Upper lobe of left lung (tissue), 4 donors: ENCODE measurements at regions not wholly inside any gene's neighbourhood (a gene's known extent, or its start where the extent isn't known, plus 50 kb on each side); places are given as distances from the start of the nearest gene placed in this dataset.

ENCODE experiments used
- POLR2A ChIP-seq, 4 donors: fragments of 450-650 bp; IDR thresholded peaks; one replicate each; pipeline ENCODE4 v1.5.1; 2016 to 2017; ENCODE audit warnings: antibody characterized with exemption in 4 of 4, mild to moderate bottlenecking in 2 of 4
- TF ChIP-seq, protein P1 (sequence below), 6 experiments: fragments of 450-650 bp in 4 of 6; fragments of 200-600 bp in 2 of 6; sonication (generic) in 2 of 6; IDR thresholded peaks; one replicate each; pipeline ENCODE4 v1.5.1; 2016 to 2019; ENCODE audit warnings: antibody characterized with exemption in 6 of 6

DNA sequence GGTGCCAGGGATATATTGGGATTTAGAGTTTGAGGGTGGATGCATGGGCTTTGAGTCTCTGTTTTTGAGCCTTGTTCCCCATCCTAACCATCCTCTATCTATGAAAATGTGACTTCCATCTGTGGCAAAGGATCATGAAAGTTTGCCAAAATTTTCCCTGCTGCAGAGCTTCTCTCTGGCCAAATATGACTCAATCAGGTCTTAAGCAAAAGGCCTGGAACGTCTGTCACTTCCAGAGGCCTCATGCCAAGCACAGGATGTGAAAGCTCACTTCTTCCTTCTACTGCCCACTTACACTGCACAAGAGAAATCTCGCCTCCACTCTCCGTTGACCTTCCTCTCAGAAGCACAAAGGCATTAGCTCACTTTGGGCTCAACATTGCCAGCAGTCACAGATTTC is 696.9 kb upstream of the NRP1 start:
- TF ChIP-seq, protein P1, sequence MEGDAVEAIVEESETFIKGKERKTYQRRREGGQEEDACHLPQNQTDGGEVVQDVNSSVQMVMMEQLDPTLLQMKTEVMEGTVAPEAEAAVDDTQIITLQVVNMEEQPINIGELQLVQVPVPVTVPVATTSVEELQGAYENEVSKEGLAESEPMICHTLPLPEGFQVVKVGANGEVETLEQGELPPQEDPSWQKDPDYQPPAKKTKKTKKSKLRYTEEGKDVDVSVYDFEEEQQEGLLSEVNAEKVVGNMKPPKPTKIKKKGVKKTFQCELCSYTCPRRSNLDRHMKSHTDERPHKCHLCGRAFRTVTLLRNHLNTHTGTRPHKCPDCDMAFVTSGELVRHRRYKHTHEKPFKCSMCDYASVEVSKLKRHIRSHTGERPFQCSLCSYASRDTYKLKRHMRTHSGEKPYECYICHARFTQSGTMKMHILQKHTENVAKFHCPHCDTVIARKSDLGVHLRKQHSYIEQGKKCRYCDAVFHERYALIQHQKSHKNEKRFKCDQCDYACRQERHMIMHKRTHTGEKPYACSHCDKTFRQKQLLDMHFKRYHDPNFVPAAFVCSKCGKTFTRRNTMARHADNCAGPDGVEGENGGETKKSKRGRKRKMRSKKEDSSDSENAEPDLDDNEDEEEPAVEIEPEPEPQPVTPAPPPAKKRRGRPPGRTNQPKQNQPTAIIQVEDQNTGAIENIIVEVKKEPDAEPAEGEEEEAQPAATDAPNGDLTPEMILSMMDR (IDR thresholded peaks at IDR 0.05): no peak
- no peak for TF ChIP-seq POLR2A (IDR thresholded peaks at IDR 0.05)
